IMR-90 (cell line): ENCODE measurements at regions not wholly inside any gene's neighbourhood (a gene's known extent, or its start where the extent isn't known, plus 50 kb on each side); places are given as distances from the start of the nearest gene placed in this dataset.

Experiments
- ATAC-seq: fragments of 200-7000 bp; cut with Tn5 transposase; 2 replicates; pipeline ENCODE4 v1.9.1; 2020; ENCODE audit warnings: low read depth, mild to moderate bottlenecking, moderate library complexity
- BruUV-seq: library from RNA; stranded (reverse); fragments of 400-500 nt; replicated peaks from 2 replicates; lab custom pipeline; 2021; lab: Mats Ljungman, UMichigan
- CTCF ChIA-PET: fragments of 300-600 bp; formaldehyde crosslinking; extraction: SDS; loops from one replicate; lab custom pipeline; 2021; ENCODE audit warnings: antibody characterized with exemption; lab: Yijun Ruan, JAX
- POLR2A ChIA-PET: fragments of 300-600 bp; sonication (Branson Sonifier 250); formaldehyde crosslinking; loops from one replicate; lab custom pipeline; 2022; ENCODE audit warnings: antibody characterized with exemption; ENCODE audit not compliant: unreplicated experiment; lab: Charles Lee
- DNase-seq: peaks from one replicate; pipeline ENCODE4 v3.0.0; 2013
- H2AFZ ChIP-seq: replicated peaks from 2 replicates; pipeline ENCODE3; 2013; ENCODE audit warnings: low read length, mild to moderate bottlenecking; ENCODE audit not compliant: poor library complexity
- H2AK5ac ChIP-seq: 2 replicates; pipeline ENCODE4 v1.6.1; 2013; ENCODE audit warnings: low read depth, low read length, inconsistent platforms
- H2AK9ac ChIP-seq: replicated peaks from 2 replicates; pipeline ENCODE3; 2013; ENCODE audit warnings: mild to moderate bottlenecking, low read depth, low read length, moderate library complexity; ENCODE audit not compliant: poor library complexity
- H2BK120ac ChIP-seq: 2 replicates; pipeline ENCODE4 v1.6.1; 2013; ENCODE audit warnings: low read depth, low read length, inconsistent platforms
- H2BK15ac ChIP-seq: 3 replicates; pipeline ENCODE4 v1.6.1; 2013; ENCODE audit warnings: low read depth, low read length, inconsistent platforms
- H2BK20ac ChIP-seq: 2 replicates; pipeline ENCODE4 v1.6.1; 2013; ENCODE audit warnings: low read depth, mild to moderate bottlenecking, inconsistent platforms, low read length, moderate library complexity
- H2BK5ac ChIP-seq: 2 replicates; pipeline ENCODE4 v1.6.1; 2013; ENCODE audit warnings: mild to moderate bottlenecking, low read depth, low read length, inconsistent platforms; ENCODE audit not compliant: poor library complexity, severe bottlenecking
- H3K14ac ChIP-seq: replicated peaks from 2 replicates; pipeline ENCODE4 v1.6.1; 2013; ENCODE audit warnings: low read depth, low read length, inconsistent platforms
- H3K18ac ChIP-seq: 2 replicates; pipeline ENCODE4 v1.6.1; 2013; ENCODE audit warnings: low read depth, low read length, control low read depth
- H3K23ac ChIP-seq: 2 replicates; pipeline ENCODE4 v1.6.1; 2013; ENCODE audit warnings: low read depth, low read length, inconsistent platforms
- H3K27ac ChIP-seq: 2 replicates; pipeline ENCODE4 v1.5.1; 2013; ENCODE audit warnings: mild to moderate bottlenecking, control low read depth, low read length; ENCODE audit not compliant: insufficient read depth
- H3K27me3 ChIP-seq: 2 replicates; pipeline ENCODE4 v1.6.1; 2013; ENCODE audit warnings: low read length; ENCODE audit not compliant: control insufficient read depth, insufficient read depth
- H3K36me3 ChIP-seq: 2 replicates; pipeline ENCODE4 v1.6.1; 2013; ENCODE audit warnings: low read length, mixed read lengths; ENCODE audit not compliant: control insufficient read depth, insufficient read depth
- H3K4ac ChIP-seq: 2 replicates; pipeline ENCODE4 v1.6.1; 2013; ENCODE audit warnings: low read depth, low read length, inconsistent platforms
- H3K4me1 ChIP-seq: 2 replicates; pipeline ENCODE4 v1.6.1; 2013; ENCODE audit warnings: low read length, mixed read lengths; ENCODE audit not compliant: control insufficient read depth, insufficient read depth
- H3K4me2 ChIP-seq: 2 replicates; pipeline ENCODE4 v1.6.1; 2013; ENCODE audit warnings: low read depth, mild to moderate bottlenecking, control low read depth, low read length, moderate library complexity
- H3K4me3 ChIP-seq: 2 replicates; pipeline ENCODE4 v1.5.1; 2013; ENCODE audit warnings: low read depth, mild to moderate bottlenecking, control low read depth, low read length, moderate library complexity; ENCODE audit not compliant: insufficient read depth
- H3K56ac ChIP-seq: 2 replicates; pipeline ENCODE4 v1.6.1; 2013; ENCODE audit warnings: low read length, inconsistent platforms; ENCODE audit not compliant: insufficient read depth; ENCODE audit errors: extremely low read depth
- H3K79me1 ChIP-seq, 2 experiments: 2 replicates each; pipeline ENCODE4 v1.6.1; 2013; ENCODE audit warnings: low read length in 2 of 2, inconsistent platforms in 1 of 2, low read depth in 1 of 2
- H3K9ac ChIP-seq: 2 replicates; pipeline ENCODE4 v1.6.1; 2013; ENCODE audit warnings: low read depth, low read length, control low read depth
- H3K9me1 ChIP-seq: 2 replicates; pipeline ENCODE4 v1.6.1; 2013; ENCODE audit warnings: low read length, inconsistent platforms; ENCODE audit not compliant: insufficient read depth
- H3K9me3 ChIP-seq: 2 replicates; pipeline ENCODE4 v1.6.1; 2013; ENCODE audit warnings: low read length; ENCODE audit not compliant: control insufficient read depth, insufficient read depth
- H4K20me1 ChIP-seq: 2 replicates; pipeline ENCODE4 v1.6.1; 2013; ENCODE audit warnings: low read length, inconsistent platforms; ENCODE audit not compliant: insufficient read depth
- H4K5ac ChIP-seq: 2 replicates; pipeline ENCODE4 v1.6.1; 2013; ENCODE audit warnings: mild to moderate bottlenecking, low read depth, low read length, control low read depth
- H4K8ac ChIP-seq, 2 experiments: 2 replicates each; pipeline ENCODE4 v1.6.1; 2013; ENCODE audit warnings: low read depth in 2 of 2, low read length in 2 of 2, control low read depth in 1 of 2, inconsistent platforms in 1 of 2
- H4K91ac ChIP-seq: 2 replicates; pipeline ENCODE4 v1.6.1; 2013; ENCODE audit warnings: low read depth, low read length, inconsistent platforms; ENCODE audit not compliant: insufficient read depth
- BHLHE40 ChIP-seq: fragments of 150-350 bp; IDR thresholded peaks from 2 replicates; pipeline ENCODE4 v1.6.1; 2016; ENCODE audit warnings: mild to moderate bottlenecking, low read depth, low read length
- FOS ChIP-seq: fragments of 150-350 bp; IDR thresholded peaks from 2 replicates; pipeline ENCODE4 v1.6.1; 2016; ENCODE audit warnings: low read depth, low read length
- MAFK ChIP-seq: IDR thresholded peaks from 2 replicates; pipeline ENCODE4 v1.6.1; 2012; ENCODE audit warnings: low read depth, low read length, improper control_type of control experiment
- MAZ ChIP-seq: IDR thresholded peaks from 2 replicates; pipeline ENCODE4 v1.6.1; 2012; ENCODE audit warnings: low read depth, mild to moderate bottlenecking, low read length, improper control_type of control experiment, moderate library complexity, borderline replicate concordance
- RAD21 ChIP-seq: IDR thresholded peaks from 2 replicates; pipeline ENCODE4 v1.6.1; 2012; ENCODE audit warnings: low read length, improper control_type of control experiment
- RCOR1 ChIP-seq: IDR thresholded peaks from 2 replicates; pipeline ENCODE4 v1.6.1; 2012; ENCODE audit warnings: mild to moderate bottlenecking, low read length, improper control_type of control experiment; ENCODE audit not compliant: insufficient replicate concordance
- RFX5 ChIP-seq: IDR thresholded peaks from 2 replicates; pipeline ENCODE4 v1.8.0; 2012; ENCODE audit warnings: low read depth, mild to moderate bottlenecking, low read length, moderate library complexity
- SMC3 ChIP-seq: fragments of 150-350 bp; IDR thresholded peaks from 2 replicates; pipeline ENCODE4 v1.6.1; 2016; ENCODE audit warnings: low read depth, mild to moderate bottlenecking, antibody characterized with exemption, low read length, moderate library complexity
- WGBS, 2 experiments: methylation state at CpG; one replicate each; pipeline versions ENCODE4 v1.1.5 to v1.1.7; 2013; ENCODE audit warnings: missing lambda C conversion rate in 2 of 2; ENCODE audit not compliant: insufficient read length in 1 of 2; ENCODE audit errors: extremely low coverage in 2 of 2; 5-methylcytosine and 5-hydroxymethylcytosine counted together
- dilution Hi-C: fragments of 300-500 bp; cut with HindIII; formaldehyde crosslinking; loops from one replicate; pipeline ENCODE4 v1.14.3; 2018; ENCODE audit warnings: low sequenced_read_pairs; ENCODE audit not compliant: unreplicated experiment
- in situ Hi-C: fragments of 300-500 bp; cut with MboI; formaldehyde crosslinking; loops from 3 replicates; pipeline ENCODE4 v1.14.3; 2019; ENCODE audit warnings: low sequenced_read_pairs, inconsistent platforms, mixed read lengths
- intact Hi-C: fragments of 100-400 bp; cut with micrococcal nuclease; formaldehyde crosslinking; loops from 2 replicates; pipeline ENCODE4 v1.10.0; 2022
- TF ChIP-seq, protein P1 (sequence below): fragments of 150-350 bp; IDR thresholded peaks from 2 replicates; pipeline ENCODE4 v1.6.1; 2017; ENCODE audit warnings: mild to moderate bottlenecking, antibody characterized with exemption, low read length, low read depth

GRCh38 chr11:44466531-44467205 lies 98.8 kb upstream of the CD82 start:
- Histone ChIP-seq H3K27ac (no peak overlapping the region), H2BK15ac (no peak overlapping the region), H4K91ac (no peak overlapping the region), H3K4me1 (no peaks in the 10 kb centered on the region), H2AK5ac (no peak overlapping the region), H3K9ac (no peak overlapping the region), H3K4ac (no peak overlapping the region), H3K27me3 (peaks cover 2% of the 10 kb centered on the region; the same call in 1 of the 2 replicates), H2BK120ac (no peak overlapping the region), H3K56ac (no peak overlapping the region), H3K9me1 (no peaks in the 10 kb centered on the region), H3K18ac (no peak overlapping the region), H4K5ac (no peak overlapping the region), H2AK9ac (no peak overlapping the region), H3K4me3 (no peak overlapping the region), H3K9me3 (no peaks in the 10 kb centered on the region), H4K8ac (no peak overlapping the region), H3K14ac (no peak overlapping the region), H3K23ac (no peak overlapping the region), H2AFZ (no peak overlapping the region), H3K4me2 (no peak overlapping the region), H2BK5ac (no peak overlapping the region), H3K79me1 (no peaks in the 10 kb centered on the region), H2BK20ac (no peak overlapping the region), H3K36me3 (no peaks in the 10 kb centered on the region), H4K20me1 (no peaks in the 10 kb centered on the region)
- no TSS peak for BruUV-seq
- CTCF ChIA-PET: no interaction called here
- no peak for DNase-seq
- POLR2A ChIA-PET: no interaction called here
- in situ Hi-C loops (no loop called here), intact Hi-C loops (no loop called here), dilution Hi-C loops (no loop called here)
- no peak for ATAC-seq
- TF ChIP-seq MAFK (no peak), RCOR1 (no peak), FOS (no peak), MAZ (no peak), RFX5 (no peak), SMC3 (no peak), BHLHE40 (no peak), RAD21 (no peak)
- TF ChIP-seq, protein P1, sequence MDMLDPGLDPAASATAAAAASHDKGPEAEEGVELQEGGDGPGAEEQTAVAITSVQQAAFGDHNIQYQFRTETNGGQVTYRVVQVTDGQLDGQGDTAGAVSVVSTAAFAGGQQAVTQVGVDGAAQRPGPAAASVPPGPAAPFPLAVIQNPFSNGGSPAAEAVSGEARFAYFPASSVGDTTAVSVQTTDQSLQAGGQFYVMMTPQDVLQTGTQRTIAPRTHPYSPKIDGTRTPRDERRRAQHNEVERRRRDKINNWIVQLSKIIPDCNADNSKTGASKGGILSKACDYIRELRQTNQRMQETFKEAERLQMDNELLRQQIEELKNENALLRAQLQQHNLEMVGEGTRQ: no peak
- WGBS, 2 experiments: 31% methylated on average over 9 of the region's 24 CpGs; no CpG with 5 or more reads in 1 of the 2 experiments
